NCI-H128 (cell line): ENCODE measurements at regions not wholly inside any gene's neighbourhood (a gene's known extent, or its start where the extent isn't known, plus 50 kb on each side); places are given as distances from the start of the nearest gene placed in this dataset.
"Not testable (repeated sequence)": the region's sequence is repeated elsewhere in the genome, so short reads cannot be mapped to it uniquely, and the experiment has no call there.

Experiments
- DNase-seq: peaks from one replicate; lab custom pipeline; 2025; ENCODE audit not compliant: unreplicated experiment; lab: John Stamatoyannopoulos, UW

DNA sequence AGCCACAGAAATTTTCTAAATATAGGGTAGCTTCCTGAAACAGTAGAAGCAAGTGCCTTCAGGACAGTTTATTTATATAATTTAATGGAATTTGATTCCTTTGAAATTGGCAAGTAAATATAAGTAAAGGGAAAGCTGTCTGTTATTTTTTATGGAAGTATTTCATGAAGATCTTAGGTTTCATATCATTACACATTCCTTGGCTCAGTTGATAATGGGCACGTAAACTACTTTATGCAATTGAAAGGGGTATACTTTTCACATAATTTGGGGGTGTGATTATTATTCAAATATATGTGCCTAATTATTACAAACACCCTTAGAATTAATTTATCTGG, 71.1 kb upstream of the RAP1B start:
- DNase-seq, result no peak

DNA sequence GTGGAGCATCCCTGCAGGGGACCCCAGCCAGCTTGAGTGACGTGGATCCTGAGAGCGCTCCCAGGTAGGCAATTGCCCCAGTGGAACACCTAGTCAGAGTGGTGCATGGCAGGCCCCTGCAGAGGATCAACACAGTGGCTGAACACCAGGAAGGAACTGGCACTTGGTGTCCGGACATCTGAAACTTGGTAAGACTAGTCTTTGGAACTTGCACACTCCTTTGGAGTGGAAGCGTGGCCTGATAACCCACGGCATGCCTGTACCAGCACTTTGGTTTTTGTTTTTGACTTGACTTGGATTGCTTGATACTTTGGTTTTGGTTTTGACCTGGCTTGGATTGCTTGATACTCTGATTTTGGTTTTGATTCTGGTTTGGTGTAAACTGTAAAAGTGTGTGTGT, 69.9 kb upstream of the RAP1B start:
- not testable (repeated sequence) for DNase-seq

DNA sequence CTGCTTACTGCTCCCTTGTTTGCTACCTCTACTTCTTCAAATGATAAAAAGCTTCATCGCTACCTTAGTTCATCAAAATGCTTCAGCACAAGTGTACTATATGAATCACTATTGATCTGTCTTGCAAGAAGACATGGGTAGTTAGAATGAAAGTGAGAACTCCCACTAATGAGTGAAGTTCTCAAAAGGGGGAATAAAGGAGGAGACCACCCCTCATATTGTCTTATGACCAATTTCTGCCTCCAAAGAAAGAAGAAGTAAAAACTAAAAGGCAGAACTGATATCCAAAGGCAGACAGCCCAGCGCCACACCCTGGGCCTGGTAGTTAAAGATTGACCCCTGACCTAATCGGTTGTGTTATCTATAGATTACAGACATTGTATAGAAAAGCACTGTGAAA, 63.4 kb upstream of the RAP1B start:
- not testable (repeated sequence) for DNase-seq

DNA sequence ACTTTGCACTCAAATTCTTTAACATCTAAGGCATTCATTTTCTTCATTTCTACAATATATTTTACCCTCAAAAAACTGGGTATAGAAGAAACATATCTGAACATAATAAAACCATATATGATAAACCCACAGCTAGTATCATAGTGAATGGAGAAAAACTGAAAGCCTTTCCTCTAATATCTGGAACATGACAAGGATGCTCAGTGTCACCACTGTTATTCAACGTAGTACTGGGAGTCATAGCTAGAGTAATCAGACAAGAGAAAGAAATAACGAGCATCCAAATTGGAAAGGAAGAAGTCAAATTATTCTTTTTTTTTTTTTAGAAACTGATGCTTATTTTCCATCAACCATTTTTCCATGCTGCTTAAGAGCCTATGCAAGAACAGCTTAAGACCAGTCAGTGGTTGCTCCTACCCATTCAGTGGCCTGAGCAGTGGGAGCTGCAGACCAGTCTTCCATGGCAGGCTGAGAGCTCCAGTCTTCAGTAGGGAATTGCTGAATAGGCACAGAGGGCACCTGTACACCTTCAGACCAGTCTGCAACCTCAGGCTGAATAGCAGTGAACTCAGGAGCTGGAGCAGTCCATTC, 58.0 kb upstream of the RAP1B start:
- not testable (repeated sequence) for DNase-seq

DNA sequence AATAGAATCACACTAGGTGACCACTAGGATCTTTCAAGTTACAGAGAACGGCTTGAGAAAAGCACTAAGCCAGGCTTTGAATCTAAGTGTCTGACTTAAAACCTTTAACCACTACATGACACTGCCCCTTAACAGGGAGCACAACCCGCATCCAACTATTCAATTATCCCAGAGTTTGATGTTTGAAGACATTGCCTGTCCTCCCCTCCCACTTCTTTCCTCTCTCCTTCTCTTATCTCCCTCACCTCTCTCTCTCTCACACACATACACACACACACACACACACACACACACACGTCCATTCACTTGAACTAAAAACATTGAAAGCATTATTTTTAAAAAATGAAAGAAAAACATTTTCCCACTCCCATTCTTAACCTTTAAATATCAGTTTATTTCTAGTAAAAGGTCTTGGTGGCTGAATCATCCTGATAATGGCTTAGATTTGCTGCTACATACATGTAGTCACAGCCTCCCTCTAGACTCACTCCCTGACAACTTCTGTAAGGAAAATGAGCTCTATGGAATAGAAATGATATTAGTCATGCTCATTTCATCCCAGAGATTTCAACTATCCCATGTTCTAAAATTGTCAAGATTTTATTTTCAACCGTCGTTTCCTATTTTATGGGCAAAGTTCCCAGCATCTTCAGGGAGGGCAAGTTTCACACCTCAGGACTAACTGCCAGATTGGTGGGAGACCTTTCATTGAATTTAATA, 53.5 kb upstream of the RAP1B start:
- DNase-seq, result no peak

DNA sequence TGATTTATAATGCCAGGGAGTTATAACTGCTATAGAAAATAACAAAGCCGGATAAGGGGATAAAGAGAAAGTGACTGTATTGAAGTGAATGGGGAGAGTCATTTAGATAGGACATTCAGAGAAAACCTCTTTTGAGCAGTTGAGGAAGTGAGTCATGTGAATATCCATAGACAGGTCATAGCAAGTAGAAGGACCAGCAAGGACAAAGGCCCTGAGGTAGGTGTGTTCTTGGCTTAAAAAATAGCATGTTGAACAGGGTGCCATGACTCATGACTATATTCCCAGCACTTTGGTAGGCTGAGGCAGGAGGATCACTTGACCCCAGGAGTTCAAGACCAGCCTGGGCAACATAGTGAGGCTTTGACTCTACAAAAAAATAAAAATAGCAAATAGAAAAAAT, 51.5 kb upstream of the RAP1B start:
- no peak for DNase-seq

DNA sequence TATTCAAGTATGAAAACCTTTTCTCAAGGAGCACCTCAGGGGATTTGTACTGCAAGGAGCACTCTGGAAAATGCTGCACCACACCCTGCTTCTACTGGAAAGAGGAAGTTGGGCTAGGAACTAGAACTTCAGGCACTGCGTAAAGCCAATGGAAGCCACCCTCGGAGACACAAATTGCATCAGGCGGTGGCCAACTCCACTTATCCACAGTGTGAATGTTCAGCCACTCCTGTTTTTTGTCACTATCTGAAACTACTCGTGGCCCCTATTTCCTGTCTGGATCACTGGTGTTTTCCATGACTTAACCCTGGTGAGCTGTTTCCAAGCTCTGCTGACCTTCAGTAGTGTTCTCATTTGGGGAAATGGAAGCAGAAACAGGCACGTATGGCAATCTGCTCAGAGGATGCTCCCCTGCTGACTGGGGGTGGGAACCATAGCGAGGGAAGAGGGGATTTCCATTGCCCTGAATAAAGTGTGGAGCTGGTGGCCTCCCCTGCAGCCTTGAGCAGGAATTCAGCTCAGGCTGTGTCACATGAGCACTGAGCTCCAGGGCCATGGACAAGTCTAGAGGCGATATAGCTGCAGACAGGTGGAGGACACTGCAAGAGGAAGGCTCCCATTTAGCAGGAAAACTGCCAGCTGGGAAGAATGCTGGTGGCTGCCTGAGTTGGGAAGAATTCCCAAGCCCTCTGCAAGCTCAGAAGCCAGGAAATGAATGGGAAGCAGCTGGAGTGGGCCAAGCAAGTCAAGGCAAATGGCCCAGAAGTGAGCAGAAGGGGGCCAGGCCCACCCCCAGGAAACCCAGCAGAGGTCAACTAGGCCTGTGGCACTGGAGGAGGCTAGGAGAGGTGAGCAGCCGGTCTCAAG, 50.5 kb upstream of the RAP1B start:
- no peak for DNase-seq

DNA sequence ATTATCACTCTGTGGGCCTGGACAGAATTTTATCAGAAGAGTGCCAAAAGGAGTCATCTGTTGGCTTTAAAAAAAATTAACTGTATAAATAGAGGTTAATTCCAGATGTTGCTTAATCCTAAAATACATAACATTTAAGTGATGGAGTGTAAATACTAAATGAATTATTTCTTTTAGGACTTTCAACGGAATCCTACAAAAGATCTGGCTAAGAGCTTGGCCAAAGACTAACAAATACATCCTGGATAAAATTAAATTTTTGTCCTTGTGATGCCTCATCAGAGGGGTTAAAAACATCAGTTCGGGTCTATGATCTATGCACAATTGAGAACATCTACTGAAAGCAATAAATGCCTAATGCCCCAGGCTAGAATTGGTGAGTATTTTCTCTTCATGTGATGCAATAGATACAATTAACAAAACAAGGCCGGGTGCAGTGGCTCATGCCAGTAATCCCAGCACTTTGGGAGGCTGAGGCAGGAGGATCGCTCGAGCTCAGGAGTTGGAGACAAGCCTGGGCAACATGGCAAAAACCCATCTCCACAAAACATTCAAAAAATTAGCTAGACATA, 49.8 kb upstream of the RAP1B start:
- no peak for DNase-seq
